Endothelial cell of umbilical vein (primary cell): ENCODE measurements at regions not wholly inside any gene's neighbourhood (a gene's known extent, or its start where the extent isn't known, plus 50 kb on each side); places are given as distances from the start of the nearest gene placed in this dataset.

Experiments
- BruUV-seq: library from RNA; stranded (reverse); fragments of 400-500 nt; replicated peaks from 2 replicates; lab custom pipeline; 2021; lab: Mats Ljungman, UMichigan
- CTCF ChIA-PET: fragments of 300-600, 350-600 bp; sonication (Branson Sonifier 250); formaldehyde crosslinking; loops from one replicate; lab custom pipeline; 2021; ENCODE audit warnings: antibody characterized with exemption, inconsistent platforms; lab: Charles Lee
- POLR2A ChIA-PET: fragments of 300-600, 350-600 bp; sonication (Branson Sonifier 250); formaldehyde crosslinking; loops from one replicate; lab custom pipeline; 2021; ENCODE audit warnings: antibody characterized with exemption, inconsistent platforms; lab: Charles Lee
- DNase-seq: peaks from one replicate; pipeline ENCODE4 v3.0.0-alpha.2; 2011; ENCODE audit warnings: low read depth, low spot score
- FAIRE-seq: peaks from 2 replicates; lab custom pipeline; 2011; peaks lifted over from hg19 to GRCh38; lab: Jason Lieb, UNC
- H2AFZ ChIP-seq: 2 replicates; pipeline ENCODE4 v1.6.0; 2012; ENCODE audit warnings: low read depth, low read length, control low read depth, inconsistent platforms
- H3K27ac ChIP-seq: 2 replicates; pipeline ENCODE4 v1.5.1; 2011; ENCODE audit warnings: low read depth, mild to moderate bottlenecking, control low read depth, low read length, moderate library complexity; ENCODE audit not compliant: insufficient read depth
- H3K27me3 ChIP-seq, 2 experiments: 2 replicates each; pipeline versions ENCODE4 v1.6.0 to v1.6.1; 2011; ENCODE audit warnings: low read length in 2 of 2, mixed read lengths in 1 of 2; ENCODE audit not compliant: control insufficient read depth in 2 of 2, insufficient read depth in 2 of 2
- H3K36me3 ChIP-seq, 2 experiments: 2 replicates in 1 of 2; 3 replicates in 1 of 2; pipeline ENCODE4 v1.5.1; 2011; ENCODE audit warnings: low read length in 2 of 2, mild to moderate bottlenecking in 1 of 2, moderate library complexity in 1 of 2; ENCODE audit not compliant: control insufficient read depth in 2 of 2, insufficient read depth in 2 of 2; ENCODE audit errors: extremely low read depth in 1 of 2
- H3K4me1 ChIP-seq: 3 replicates; pipeline ENCODE4 v1.5.1; 2011; ENCODE audit warnings: mild to moderate bottlenecking, low read length; ENCODE audit not compliant: control insufficient read depth, insufficient read depth; ENCODE audit errors: extremely low read depth
- H3K4me2 ChIP-seq: 2 replicates; pipeline ENCODE4 v1.6.1; 2011; ENCODE audit warnings: low read length, control low read depth, mixed read lengths; ENCODE audit not compliant: insufficient read depth
- H3K4me3 ChIP-seq, 3 experiments: fragments of 200-600 bp in 1 of 3; sonication (generic), shearing (Covaris generic) in 1 of 3; replicated peaks in 1 of 3; 2 replicates each; pipeline ENCODE4 v1.5.1; 2011 to 2016; ENCODE audit warnings: control low read depth in 3 of 3, low read length in 3 of 3, mild to moderate bottlenecking in 2 of 3, inconsistent platforms in 1 of 3, low read depth in 1 of 3, moderate library complexity in 1 of 3; ENCODE audit not compliant: insufficient read depth in 1 of 3
- H3K79me2 ChIP-seq: 2 replicates; pipeline ENCODE4 v1.6.0; 2012; ENCODE audit warnings: low read length, inconsistent platforms; ENCODE audit not compliant: control insufficient read depth, insufficient read depth
- H3K9ac ChIP-seq: replicated peaks from 2 replicates; pipeline ENCODE3; 2011; ENCODE audit warnings: low read length, control low read depth; ENCODE audit not compliant: insufficient read depth; ENCODE audit errors: extremely low read depth
- H3K9me1 ChIP-seq: replicated peaks from 3 replicates; pipeline ENCODE4 v1.6.0; 2011; ENCODE audit warnings: mild to moderate bottlenecking, low read length; ENCODE audit not compliant: control insufficient read depth, insufficient read depth; ENCODE audit errors: extremely low read depth
- H3K9me3 ChIP-seq: replicated peaks from 2 replicates; pipeline ENCODE4 v1.5.1; 2012; ENCODE audit warnings: low read length, inconsistent platforms; ENCODE audit not compliant: control insufficient read depth, insufficient read depth
- H4K20me1 ChIP-seq: replicated peaks from 2 replicates; pipeline ENCODE3; 2011; ENCODE audit warnings: mild to moderate bottlenecking, low read length; ENCODE audit not compliant: control insufficient read depth, insufficient read depth; ENCODE audit errors: extremely low read depth
- CTCF ChIP-seq, 2 donors: IDR thresholded peaks; 1 replicate in 1 of 2; 2 replicates in 1 of 2; pipeline ENCODE4 v1.5.1; 2011; ENCODE audit warnings: low read length in 2 of 2, mild to moderate bottlenecking in 2 of 2, moderate library complexity in 2 of 2, control low read depth in 1 of 2, inconsistent platforms in 1 of 2, low read depth in 1 of 2; ENCODE audit not compliant: insufficient read depth in 1 of 2; ENCODE audit errors: extremely low read depth in 1 of 2
- FOS ChIP-seq: IDR thresholded peaks from 2 replicates; pipeline ENCODE4 v1.6.1; 2011; ENCODE audit warnings: mild to moderate bottlenecking, low read length, moderate library complexity, borderline replicate concordance; ENCODE audit not compliant: insufficient read depth
- GATA2 ChIP-seq: IDR thresholded peaks from 2 replicates; pipeline ENCODE4 v1.7.0; 2011; ENCODE audit warnings: low read depth, mild to moderate bottlenecking, moderate library complexity, mixed read lengths, low read length; ENCODE audit not compliant: insufficient read length, insufficient read depth
- MAX ChIP-seq: IDR thresholded peaks from 2 replicates; pipeline ENCODE4 v1.6.1; 2011; ENCODE audit not compliant: insufficient read depth, insufficient read length
- POLR2A ChIP-seq: IDR thresholded peaks from 2 replicates; pipeline ENCODE4 v1.6.1; 2012; ENCODE audit warnings: low read depth, mild to moderate bottlenecking, control low read depth, low read length
- dilution Hi-C: fragments of 300-500 bp; cut with MboI; formaldehyde crosslinking; loops from one replicate; pipeline ENCODE4 v1.15.0; 2019; ENCODE audit warnings: low sequenced_read_pairs; ENCODE audit not compliant: extremely low pct_ligation_motif_present
- intact Hi-C: fragments of 100-400 bp; cut with micrococcal nuclease; formaldehyde crosslinking; loops from one replicate; pipeline ENCODE4 v1.10.0; 2022

DNA sequence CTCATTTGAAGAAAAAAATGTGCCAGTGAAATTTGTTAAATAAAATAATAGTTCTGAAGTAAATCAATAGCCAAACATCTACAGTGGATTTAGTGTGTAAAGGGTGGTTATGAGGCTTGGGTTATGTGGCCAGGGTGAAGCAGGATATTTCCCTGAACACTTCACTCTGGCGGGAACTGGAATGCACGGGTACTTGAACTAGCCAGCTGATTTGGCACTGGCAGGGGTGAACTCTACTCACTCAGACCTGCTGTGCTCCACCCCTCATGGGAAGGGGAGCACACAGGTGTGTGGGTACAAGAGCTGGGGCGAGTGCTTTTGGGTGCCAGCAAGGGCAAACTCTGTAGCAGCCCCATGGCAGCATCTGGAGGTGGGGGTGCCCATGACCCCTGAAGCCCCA, 278.2 kb downstream of the CALCRL start:
- dilution Hi-C loops (no loop called here), intact Hi-C loops (loop anchor here (1.0 kb wide), 1 partner anchor 94 kb away; no protein-coding TSS in a partner anchor)
- FAIRE-seq: no peak
- Histone ChIP-seq H3K27me3 (no peaks in the 10 kb centered on the region), H3K36me3 (no peaks in the 10 kb centered on the region), H3K4me2 (no peak overlapping the region), H3K4me3 (no peak overlapping the region), H2AFZ (no peak overlapping the region), H3K9me1 (no peaks in the 10 kb centered on the region), H3K4me1 (peaks cover 11% of the 10 kb centered on the region), H3K9ac (no peak overlapping the region), H3K9me3 (no peaks in the 10 kb centered on the region), H4K20me1 (no peaks in the 10 kb centered on the region), H3K27ac (no peak overlapping the region), H3K79me2 (no peaks in the 10 kb centered on the region)
- TF ChIP-seq CTCF (IDR thresholded peaks at IDR 0.05; ENCODE audit: extremely low read depth in 1 of 2, insufficient read depth in 1 of 2, low read depth in 1 of 2, low read length in 2 of 2) (no peak), GATA2 (no peak), FOS (no peak), MAX (no peak), POLR2A (no peak)
- BruUV-seq: no TSS peak
- ChIA-PET POLR2A (no interaction called here), CTCF (interaction anchor here (1.1 to 2.0 kb wide), 2 partner anchors 267 to 307 kb away, joined by 4 read pairs; no protein-coding TSS in a partner anchor)
- no peak for DNase-seq
